K562 (cell line): ENCODE measurements at regions not wholly inside any gene's neighbourhood (a gene's known extent, or its start where the extent isn't known, plus 50 kb on each side); places are given as distances from the start of the nearest gene placed in this dataset.

Source experiments
- BCL6 ChIP-seq: fragments of 250-450 bp; sonication (Bioruptor Pico); IDR thresholded peaks from 2 replicates; pipeline ENCODE4 v1.4.0; 2020
- JUNB ChIP-seq: fragments of 450-650 bp; formaldehyde crosslinking; conservative IDR thresholded peaks from 2 replicates; pipeline ENCODE4 v1.4.0; 2020; ENCODE audit warnings: mild to moderate bottlenecking
- ZNF512 ChIP-seq: IDR thresholded peaks from 2 replicates; pipeline ENCODE4 v1.6.1; 2016; ENCODE audit warnings: missing genetic modification characterization, missing compliant biosample characterization

GRCh38 chr16:64408699-64409098, 713.2 kb downstream of the CDH11 start:
- TF ChIP-seq BCL6 (CRISPR knock-in tag) (no peak), JUNB (CRISPR knock-in tag) (no peak), ZNF512 (tag) (no peak)
